ENCODE measurements at regions not wholly inside any gene's neighbourhood (a gene's known extent, or its start where the extent isn't known, plus 50 kb on each side); places are given as distances from the start of the nearest gene placed in this dataset.

DNA sequence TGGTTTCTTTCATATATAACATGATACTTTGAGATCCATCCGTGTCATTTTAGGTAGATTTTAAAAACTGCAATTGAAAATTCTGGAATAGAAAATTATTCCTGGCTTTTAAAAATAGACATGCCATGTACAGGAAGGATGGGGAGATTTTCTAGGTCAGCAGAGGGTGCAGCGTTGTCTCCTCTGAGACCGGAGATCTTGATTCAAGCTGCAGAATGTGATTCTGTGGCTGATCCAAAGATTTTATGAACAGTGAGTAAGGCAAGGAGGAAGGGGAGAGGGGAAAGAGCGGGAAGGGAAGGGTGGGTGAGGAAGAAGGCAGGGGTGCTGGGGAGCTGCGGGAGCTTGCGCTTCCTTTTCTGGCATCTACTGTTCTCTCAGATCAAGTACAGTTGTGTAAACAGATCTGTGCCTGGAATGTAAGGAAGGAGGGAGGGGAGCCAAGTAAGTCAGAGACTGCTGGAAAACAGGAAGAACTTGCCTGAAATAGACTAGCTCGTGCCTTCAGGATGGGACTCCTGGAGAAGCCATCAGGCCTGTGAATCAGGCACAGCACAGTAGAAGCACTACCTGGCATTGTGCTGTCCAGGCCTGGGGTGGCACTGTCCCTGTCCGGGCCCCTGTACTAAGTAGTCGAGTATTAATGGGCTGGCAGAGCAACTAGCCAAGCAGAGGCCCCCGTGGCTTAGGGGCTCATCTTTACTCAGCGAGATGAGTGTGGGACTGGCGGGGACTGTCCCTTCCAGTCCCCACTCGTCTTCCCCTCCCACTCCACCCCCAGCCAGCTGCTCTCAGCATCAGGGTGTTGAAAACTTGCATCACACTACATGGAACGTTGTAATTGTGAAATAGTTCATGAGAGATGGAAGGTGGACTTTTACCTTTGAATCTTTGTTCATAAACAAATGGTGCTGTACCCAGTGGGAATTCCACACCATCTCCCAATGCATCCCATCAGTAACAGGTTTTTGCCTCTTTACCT lies 163.5 kb downstream of the UXS1 start:
- Histone ChIP-seq H3K36me3 (ENCODE audit: control insufficient read depth in 2 of 4, insufficient read depth in 4 of 4, low read length in 3 of 4) (no peaks in the 10 kb centered on the region), H3K18ac (ENCODE audit: extremely low read depth, low read length) (no peak overlapping the region), H2BK20ac (ENCODE audit: low read length) (no peak overlapping the region), H2BK120ac (replicated peaks; ENCODE audit: low read depth, low read length) (no peak overlapping the region), H3K4me1 (replicated peaks in 1 of 4; ENCODE audit: control insufficient read depth in 3 of 4, insufficient read depth in 4 of 4, low read length in 3 of 4) (peaks cover 0 to 3% (median 0%) of the 10 kb centered on the region in 4 experiments; a peak in 2 of 7 replicates), H2BK12ac (ENCODE audit: low read depth, low read length) (no peak overlapping the region), H4K91ac (replicated peaks; ENCODE audit: insufficient read length, low read length) (no peak overlapping the region), H3K23ac (ENCODE audit: insufficient read length) (no peak overlapping the region), H3K9me3 (ENCODE audit: insufficient read depth in 2 of 2, low read depth in 1 of 2, low read length in 1 of 2) (no peaks in the 10 kb centered on the region), H3K4me2 (ENCODE audit: insufficient read depth in 1 of 2, low read depth in 2 of 2, low read length in 2 of 2) (no peak overlapping the region), H3K4ac (replicated peaks; ENCODE audit: insufficient read length, low read depth, low read length) (no peak overlapping the region), H4K5ac (ENCODE audit: insufficient read length, low read depth, low read length) (no peak overlapping the region), H3K14ac (ENCODE audit: insufficient read length) (no peak overlapping the region), H4K20me1 (replicated peaks in 1 of 2; ENCODE audit: control insufficient read depth in 1 of 2, insufficient read depth in 2 of 2, low read length in 2 of 2) (no peaks in the 10 kb centered on the region), H2AK5ac (ENCODE audit: low read depth, low read length) (no peak overlapping the region), H3K79me1 (ENCODE audit: low read depth, low read length) (no peaks in the 10 kb centered on the region), H3K23me2 (ENCODE audit: low read depth, low read length) (no peaks in the 10 kb centered on the region), H2BK15ac (ENCODE audit: low read length) (no peak overlapping the region), H3K9ac (replicated peaks in 1 of 4; ENCODE audit: extremely low read depth in 1 of 4, low read depth in 3 of 4, low read length in 3 of 4) (no peak overlapping the region), H3K79me2 (ENCODE audit: control insufficient read depth in 1 of 2, insufficient read depth in 2 of 2, low read length in 2 of 2) (no peaks in the 10 kb centered on the region), H3K4me3 (ENCODE audit: extremely low read depth in 1 of 4, insufficient read depth in 2 of 4, low read depth in 3 of 4, low read length in 4 of 4) (no peak overlapping the region), H3K27ac (ENCODE audit: low read depth, low read length) (no peak overlapping the region), H4K8ac (ENCODE audit: extremely low read depth, insufficient read depth, low read length) (peak overlapping the region; percentile 12; the same call in 1 of the 2 replicates), H2BK5ac (ENCODE audit: low read depth, low read length) (no peak overlapping the region), H2AFZ (ENCODE audit: low read length) (no peak overlapping the region), H3K56ac (replicated peaks; ENCODE audit: insufficient read length, low read depth, low read length) (no peak overlapping the region), H3K27me3 (replicated peaks in 1 of 4; ENCODE audit: control insufficient read depth in 3 of 4, extremely low read depth in 1 of 4, insufficient read depth in 3 of 4, low read length in 3 of 4) (no peaks in the 10 kb centered on the region)
- POLR2A ChIA-PET (ENCODE audit: partially characterized antibody), result interaction anchor here (0.6 kb wide), 1 partner anchor 18 kb away, joined by 3 read pairs; no protein-coding TSS in a partner anchor
- 89% methylated on average over 11 of the region's 14 CpGs; no CpG with 5 or more reads in 1 of the 2 experiments for WGBS, 2 experiments (ENCODE audit: extremely low coverage in 1 of 2, insufficient coverage in 1 of 2, insufficient read length in 1 of 2, insufficient replicate concordance in 2 of 2, low coverage in 1 of 2, low lambda C conversion rate in 2 of 2, missing lambda C conversion rate in 1 of 2)
- TF ChIP-seq RNF2 (IDR thresholded peaks at IDR 0.05; ENCODE audit: borderline replicate concordance, low read depth, low read length, missing control alignments, poor library complexity, severe bottlenecking) (no peak), KDM5A (IDR thresholded peaks at IDR 0.05; ENCODE audit: low read length) (no peak), TBP (IDR thresholded peaks at IDR 0.05; ENCODE audit: low read depth, low read length) (no peak), SP2 (IDR thresholded peaks at IDR 0.05; ENCODE audit: low read length) (no peak)
- TF ChIP-seq, protein P1, sequence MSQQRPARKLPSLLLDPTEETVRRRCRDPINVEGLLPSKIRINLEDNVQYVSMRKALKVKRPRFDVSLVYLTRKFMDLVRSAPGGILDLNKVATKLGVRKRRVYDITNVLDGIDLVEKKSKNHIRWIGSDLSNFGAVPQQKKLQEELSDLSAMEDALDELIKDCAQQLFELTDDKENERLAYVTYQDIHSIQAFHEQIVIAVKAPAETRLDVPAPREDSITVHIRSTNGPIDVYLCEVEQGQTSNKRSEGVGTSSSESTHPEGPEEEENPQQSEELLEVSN (IDR thresholded peaks at IDR 0.05), result 0 out of 2 replicates have a peak, but pooled peaks have one; percentile 15
- DNase-seq (ENCODE audit: low read depth in 1 of 2, low spot score in 2 of 2), result no peak
- FAIRE-seq, result no peak
- CTCF ChIA-PET (ENCODE audit: partially characterized antibody), result interaction anchor here (1.0 kb wide), 1 partner anchor 502 kb away, joined by 3 read pairs; no protein-coding TSS in a partner anchor

Measured in H1 (cell line).